ENCODE measurements at regions not wholly inside any gene's neighbourhood (a gene's known extent, or its start where the extent isn't known, plus 50 kb on each side); places are given as distances from the start of the nearest gene placed in this dataset.

- TF ChIP-seq, protein P1, sequence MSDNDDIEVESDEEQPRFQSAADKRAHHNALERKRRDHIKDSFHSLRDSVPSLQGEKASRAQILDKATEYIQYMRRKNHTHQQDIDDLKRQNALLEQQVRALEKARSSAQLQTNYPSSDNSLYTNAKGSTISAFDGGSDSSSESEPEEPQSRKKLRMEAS (IDR thresholded peaks at IDR 0.05): no peak
- TF ChIP-seq YY1 (IDR thresholded peaks at IDR 0.05; ENCODE audit: low read depth) (no peak), TAF1 (IDR thresholded peaks at IDR 0.05; ENCODE audit: low read depth) (no peak), NFIC (IDR thresholded peaks at IDR 0.05) (no peak), CREB1 (IDR thresholded peaks at IDR 0.05; ENCODE audit: low read depth) (no peak), ZBTB7A (IDR thresholded peaks at IDR 0.05; ENCODE audit: low read depth) (no peak)
- TF ChIP-seq, protein P2, sequence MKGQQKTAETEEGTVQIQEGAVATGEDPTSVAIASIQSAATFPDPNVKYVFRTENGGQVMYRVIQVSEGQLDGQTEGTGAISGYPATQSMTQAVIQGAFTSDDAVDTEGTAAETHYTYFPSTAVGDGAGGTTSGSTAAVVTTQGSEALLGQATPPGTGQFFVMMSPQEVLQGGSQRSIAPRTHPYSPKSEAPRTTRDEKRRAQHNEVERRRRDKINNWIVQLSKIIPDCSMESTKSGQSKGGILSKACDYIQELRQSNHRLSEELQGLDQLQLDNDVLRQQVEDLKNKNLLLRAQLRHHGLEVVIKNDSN (IDR thresholded peaks at IDR 0.05): no peak
These were observed 146.3 kb downstream of the LRIG3 start for GRCh38 chr12:58773986-58774385.

DNA sequence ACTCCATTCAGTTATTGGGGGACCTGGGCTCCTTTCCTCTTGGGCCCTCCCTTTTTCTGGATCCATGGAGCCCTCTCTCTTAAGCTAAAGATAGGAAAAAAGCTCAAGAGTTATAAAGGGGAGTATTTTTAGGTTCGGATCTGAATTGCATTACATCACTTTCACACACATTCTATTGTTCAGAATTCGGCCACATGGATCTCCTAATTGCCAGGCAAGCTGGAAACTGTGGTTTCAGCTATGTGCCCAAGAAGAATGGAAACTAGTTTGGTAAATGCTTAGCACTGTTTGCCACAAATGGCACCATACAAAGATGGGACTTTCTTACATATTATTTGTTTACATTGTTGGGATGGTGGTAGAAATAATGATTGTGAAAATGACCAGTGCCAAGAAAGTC lies 145.6 kb downstream of the LRIG3 start:
- TF ChIP-seq CREB1 (IDR thresholded peaks at IDR 0.05; ENCODE audit: low read depth): no peak
- TF ChIP-seq YY1 (IDR thresholded peaks at IDR 0.05; ENCODE audit: low read depth): no peak
- no peak for TF ChIP-seq EGR1 (IDR thresholded peaks at IDR 0.05)
- no peak for TF ChIP-seq TAF1 (IDR thresholded peaks at IDR 0.05; ENCODE audit: low read depth)
- TF ChIP-seq, protein P1 (IDR thresholded peaks at IDR 0.05): no peak
- TF ChIP-seq EP300 (IDR thresholded peaks at IDR 0.05; ENCODE audit: borderline replicate concordance): no peak
- TF ChIP-seq CEBPB (IDR thresholded peaks at IDR 0.05): no peak
- no peak for TF ChIP-seq TEAD4 (IDR thresholded peaks at IDR 0.05)
- TF ChIP-seq NFIC (IDR thresholded peaks at IDR 0.05): no peak
- no peak for TF ChIP-seq FOXM1 (IDR thresholded peaks at IDR 0.05; ENCODE audit: borderline replicate concordance, low read depth)
- TF ChIP-seq, protein P3, sequence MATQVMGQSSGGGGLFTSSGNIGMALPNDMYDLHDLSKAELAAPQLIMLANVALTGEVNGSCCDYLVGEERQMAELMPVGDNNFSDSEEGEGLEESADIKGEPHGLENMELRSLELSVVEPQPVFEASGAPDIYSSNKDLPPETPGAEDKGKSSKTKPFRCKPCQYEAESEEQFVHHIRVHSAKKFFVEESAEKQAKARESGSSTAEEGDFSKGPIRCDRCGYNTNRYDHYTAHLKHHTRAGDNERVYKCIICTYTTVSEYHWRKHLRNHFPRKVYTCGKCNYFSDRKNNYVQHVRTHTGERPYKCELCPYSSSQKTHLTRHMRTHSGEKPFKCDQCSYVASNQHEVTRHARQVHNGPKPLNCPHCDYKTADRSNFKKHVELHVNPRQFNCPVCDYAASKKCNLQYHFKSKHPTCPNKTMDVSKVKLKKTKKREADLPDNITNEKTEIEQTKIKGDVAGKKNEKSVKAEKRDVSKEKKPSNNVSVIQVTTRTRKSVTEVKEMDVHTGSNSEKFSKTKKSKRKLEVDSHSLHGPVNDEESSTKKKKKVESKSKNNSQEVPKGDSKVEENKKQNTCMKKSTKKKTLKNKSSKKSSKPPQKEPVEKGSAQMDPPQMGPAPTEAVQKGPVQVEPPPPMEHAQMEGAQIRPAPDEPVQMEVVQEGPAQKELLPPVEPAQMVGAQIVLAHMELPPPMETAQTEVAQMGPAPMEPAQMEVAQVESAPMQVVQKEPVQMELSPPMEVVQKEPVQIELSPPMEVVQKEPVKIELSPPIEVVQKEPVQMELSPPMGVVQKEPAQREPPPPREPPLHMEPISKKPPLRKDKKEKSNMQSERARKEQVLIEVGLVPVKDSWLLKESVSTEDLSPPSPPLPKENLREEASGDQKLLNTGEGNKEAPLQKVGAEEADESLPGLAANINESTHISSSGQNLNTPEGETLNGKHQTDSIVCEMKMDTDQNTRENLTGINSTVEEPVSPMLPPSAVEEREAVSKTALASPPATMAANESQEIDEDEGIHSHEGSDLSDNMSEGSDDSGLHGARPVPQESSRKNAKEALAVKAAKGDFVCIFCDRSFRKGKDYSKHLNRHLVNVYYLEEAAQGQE (IDR thresholded peaks at IDR 0.05; ENCODE audit: low read depth): no peak
- no peak for TF ChIP-seq RAD21 (IDR thresholded peaks at IDR 0.05; ENCODE audit: low read depth)
- TF ChIP-seq TCF12 (IDR thresholded peaks at IDR 0.05; ENCODE audit: low read depth): no peak
- TF ChIP-seq ZBTB7A (IDR thresholded peaks at IDR 0.05; ENCODE audit: low read depth): no peak
- TF ChIP-seq, protein P2 (IDR thresholded peaks at IDR 0.05): no peak

DNA sequence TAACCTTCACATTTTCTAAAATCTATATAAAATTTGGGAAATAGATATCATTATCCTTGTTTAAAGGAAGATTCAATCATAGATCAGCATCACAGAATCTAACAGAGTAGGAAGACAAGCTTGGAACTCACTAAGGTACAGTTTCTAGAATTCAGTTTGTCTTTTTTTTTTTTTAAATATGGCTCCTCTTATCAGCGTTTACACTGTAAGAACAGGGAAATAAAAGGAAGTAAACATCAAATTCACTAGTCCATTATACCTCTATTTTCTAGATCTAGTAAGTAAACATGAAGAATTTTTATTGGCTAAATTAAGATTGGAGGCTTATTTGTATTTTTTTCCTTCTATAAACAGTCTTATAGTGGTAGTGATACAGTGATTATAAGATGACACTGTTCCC lies 144.9 kb downstream of the LRIG3 start:
- TF ChIP-seq CREB1 (IDR thresholded peaks at IDR 0.05; ENCODE audit: low read depth) (no peak), FOXM1 (IDR thresholded peaks at IDR 0.05; ENCODE audit: borderline replicate concordance, low read depth) (no peak), CEBPB (IDR thresholded peaks at IDR 0.05) (no peak), ZBTB7A (IDR thresholded peaks at IDR 0.05; ENCODE audit: low read depth) (no peak), TAF1 (IDR thresholded peaks at IDR 0.05; ENCODE audit: low read depth) (no peak), EGR1 (IDR thresholded peaks at IDR 0.05) (no peak), EP300 (IDR thresholded peaks at IDR 0.05; ENCODE audit: borderline replicate concordance) (no peak), TCF12 (IDR thresholded peaks at IDR 0.05; ENCODE audit: low read depth) (no peak), NFIC (IDR thresholded peaks at IDR 0.05) (no peak)

DNA sequence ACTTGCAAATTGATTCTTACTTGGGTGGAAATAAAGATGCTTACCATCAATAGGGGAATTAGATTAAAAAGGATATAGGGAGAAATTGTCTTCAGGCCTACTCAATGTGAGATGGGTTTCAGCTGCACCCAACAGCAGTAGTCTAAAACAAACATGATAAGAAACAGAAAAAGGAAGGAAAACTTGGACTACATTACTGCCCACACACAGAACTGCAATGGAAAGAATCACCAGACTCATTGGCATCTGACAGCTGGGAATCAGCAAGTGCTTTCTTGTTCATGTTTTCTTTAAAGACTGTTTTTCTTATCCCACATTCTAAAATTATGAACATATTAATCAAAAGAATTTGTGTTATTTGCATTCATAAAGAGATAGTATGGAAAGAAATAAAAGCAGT lies 144.2 kb downstream of the LRIG3 start:
- no peak for TF ChIP-seq YY1 (IDR thresholded peaks at IDR 0.05; ENCODE audit: low read depth)
- TF ChIP-seq TCF12 (IDR thresholded peaks at IDR 0.05; ENCODE audit: low read depth): no peak
- TF ChIP-seq, protein P2 (IDR thresholded peaks at IDR 0.05): no peak
- no peak for TF ChIP-seq CREB1 (IDR thresholded peaks at IDR 0.05; ENCODE audit: low read depth)
- TF ChIP-seq, protein P1 (IDR thresholded peaks at IDR 0.05): no peak

DNA sequence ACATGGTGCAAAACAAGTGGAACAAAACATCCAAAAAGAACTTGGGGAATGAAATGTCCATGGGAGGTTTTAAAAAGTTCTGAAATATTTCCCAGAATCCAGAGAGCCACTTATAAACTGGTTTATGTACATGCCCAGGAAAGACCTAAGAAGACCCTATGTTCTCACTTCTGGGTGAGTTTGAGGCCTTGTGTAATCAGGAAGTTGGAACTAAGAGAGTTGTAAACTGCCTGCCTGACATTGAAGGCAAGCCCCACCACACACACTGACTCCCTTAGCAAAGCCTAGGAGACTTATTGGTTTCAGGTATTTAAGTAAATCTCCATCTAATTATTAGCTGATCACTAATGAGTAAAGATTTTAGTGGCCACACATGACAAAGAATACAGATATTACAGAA lies 142.5 kb downstream of the LRIG3 start:
- TF ChIP-seq, protein P3 (IDR thresholded peaks at IDR 0.05; ENCODE audit: low read depth): no peak
- no peak for TF ChIP-seq RAD21 (IDR thresholded peaks at IDR 0.05; ENCODE audit: low read depth)
- no peak for TF ChIP-seq FOXM1 (IDR thresholded peaks at IDR 0.05; ENCODE audit: borderline replicate concordance, low read depth)
- TF ChIP-seq, protein P1 (IDR thresholded peaks at IDR 0.05): no peak

DNA sequence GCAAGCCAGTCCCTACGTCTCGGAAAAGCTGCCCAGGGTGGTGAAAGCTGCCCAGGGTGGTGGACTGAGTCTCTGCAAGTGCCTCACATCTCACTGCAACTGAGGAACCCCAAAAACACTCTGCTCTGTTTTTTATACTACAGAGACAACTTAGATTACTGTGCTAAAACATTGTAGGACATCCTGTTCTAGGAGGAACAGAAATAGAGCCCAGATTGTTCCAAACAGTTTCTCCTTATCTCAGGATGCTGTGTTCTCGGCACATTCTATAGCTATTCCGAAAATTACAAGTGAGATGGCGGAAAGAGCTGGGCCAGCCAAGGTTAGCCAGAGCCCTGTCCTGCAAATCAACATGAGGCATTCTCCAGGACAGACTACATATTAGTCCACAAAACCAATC lies 138.7 kb downstream of the LRIG3 start:
- no peak for TF ChIP-seq EGR1 (IDR thresholded peaks at IDR 0.05)
- TF ChIP-seq RAD21 (IDR thresholded peaks at IDR 0.05; ENCODE audit: low read depth): no peak
- TF ChIP-seq, protein P2 (IDR thresholded peaks at IDR 0.05): no peak
- TF ChIP-seq, protein P3 (IDR thresholded peaks at IDR 0.05; ENCODE audit: low read depth): no peak
- no peak for TF ChIP-seq EP300 (IDR thresholded peaks at IDR 0.05; ENCODE audit: borderline replicate concordance)
- no peak for TF ChIP-seq ZBTB7A (IDR thresholded peaks at IDR 0.05; ENCODE audit: low read depth)
- TF ChIP-seq TCF12 (IDR thresholded peaks at IDR 0.05; ENCODE audit: low read depth): no peak
- no peak for TF ChIP-seq CEBPB (IDR thresholded peaks at IDR 0.05)
- no peak for TF ChIP-seq NFIC (IDR thresholded peaks at IDR 0.05)
- no peak for TF ChIP-seq TAF1 (IDR thresholded peaks at IDR 0.05; ENCODE audit: low read depth)
- TF ChIP-seq CREB1 (IDR thresholded peaks at IDR 0.05; ENCODE audit: low read depth): no peak
- no peak for TF ChIP-seq YY1 (IDR thresholded peaks at IDR 0.05; ENCODE audit: low read depth)
- TF ChIP-seq, protein P1 (IDR thresholded peaks at IDR 0.05): no peak
- TF ChIP-seq TEAD4 (IDR thresholded peaks at IDR 0.05): no peak

All from Ishikawa (cell line).